DND-41 (cell line): ENCODE measurements at regions not wholly inside any gene's neighbourhood (a gene's known extent, or its start where the extent isn't known, plus 50 kb on each side); places are given as distances from the start of the nearest gene placed in this dataset.

ENCODE experiments used
- ATAC-seq: fragments of 200-7000 bp; cut with Tn5 transposase; 3 replicates; pipeline ENCODE4 v1.9.1; 2021; ENCODE audit warnings: low read depth; ENCODE audit not compliant: insufficient read depth
- DNase-seq: peaks from one replicate; pipeline ENCODE4 v3.0.0-alpha.2; 2020
- H2AFZ ChIP-seq: 2 replicates; pipeline ENCODE4 v1.6.0; 2012; ENCODE audit warnings: low read depth, low read length
- H3K27ac ChIP-seq: 2 replicates; pipeline ENCODE4 v1.5.1; 2012; ENCODE audit warnings: low read length, inconsistent platforms
- H3K27me3 ChIP-seq: fragments of 200-600 bp; sonication (generic); 2 replicates; pipeline ENCODE4 v1.6.0; 2012; ENCODE audit warnings: low read length, mild to moderate bottlenecking, inconsistent platforms; ENCODE audit not compliant: insufficient read depth, poor library complexity
- H3K36me3 ChIP-seq: 2 replicates; pipeline ENCODE4 v1.5.1; 2012; ENCODE audit warnings: low read length, inconsistent platforms; ENCODE audit not compliant: insufficient read depth
- H3K4me1 ChIP-seq: 2 replicates; pipeline ENCODE4 v1.5.1; 2012; ENCODE audit warnings: mild to moderate bottlenecking, low read length; ENCODE audit not compliant: insufficient read depth
- H3K4me2 ChIP-seq: 2 replicates; pipeline ENCODE4 v1.6.0; 2012; ENCODE audit warnings: mild to moderate bottlenecking, moderate library complexity, low read length, inconsistent platforms; ENCODE audit not compliant: insufficient read depth
- H3K4me3 ChIP-seq, 2 experiments: fragments of 200-600 bp in 1 of 2; shearing (Covaris generic) in 1 of 2; 2 replicates each; pipeline ENCODE4 v1.5.1; 2012 to 2016; ENCODE audit warnings: inconsistent platforms in 2 of 2, low read length in 2 of 2, mild to moderate bottlenecking in 2 of 2, low read depth in 1 of 2, moderate library complexity in 1 of 2
- H3K79me2 ChIP-seq: 2 replicates; pipeline ENCODE4 v1.6.0; 2012; ENCODE audit warnings: low read length, inconsistent platforms; ENCODE audit not compliant: insufficient read depth
- H3K9ac ChIP-seq: 2 replicates; pipeline ENCODE4 v1.6.0; 2012; ENCODE audit warnings: low read depth, mild to moderate bottlenecking, inconsistent platforms, low read length, moderate library complexity
- H3K9me3 ChIP-seq: 2 replicates; pipeline ENCODE4 v1.5.1; 2012; ENCODE audit warnings: low read length, moderate library complexity, mild to moderate bottlenecking, inconsistent platforms; ENCODE audit not compliant: insufficient read depth, severe bottlenecking
- H4K20me1 ChIP-seq: 2 replicates; pipeline ENCODE4 v1.6.0; 2012; ENCODE audit warnings: low read length; ENCODE audit not compliant: insufficient read depth
- CTCF ChIP-seq: IDR thresholded peaks from 2 replicates; pipeline ENCODE4 v1.5.1; 2012; ENCODE audit warnings: borderline replicate concordance, low read length, moderate library complexity, mild to moderate bottlenecking; ENCODE audit not compliant: poor library complexity, severe bottlenecking; ENCODE audit errors: extremely low read depth
- EZH2 ChIP-seq: IDR thresholded peaks from 3 replicates; pipeline ENCODE4 v1.6.1; 2012; ENCODE audit warnings: borderline replicate concordance, low read depth, mild to moderate bottlenecking, moderate library complexity, low read length, inconsistent platforms; ENCODE audit not compliant: severe bottlenecking

- H3K79me2 ChIP-seq = no peaks in the 10 kb centered on the region
- H3K4me2 ChIP-seq = no peak overlapping the region
- H4K20me1 ChIP-seq = no peaks in the 10 kb centered on the region
- H3K36me3 ChIP-seq = no peaks in the 10 kb centered on the region
- DNase-seq = no peak
- H3K27me3 ChIP-seq = no peaks in the 10 kb centered on the region
- H3K9ac ChIP-seq = no peak overlapping the region
- H3K4me3 ChIP-seq = no peak overlapping the region
- H3K4me1 ChIP-seq = no peaks in the 10 kb centered on the region
- no peak overlapping the region for H2AFZ ChIP-seq
- ATAC-seq = no peak
- TF ChIP-seq CTCF (no peak), EZH2 (no peak)
- H3K9me3 ChIP-seq = no peaks in the 10 kb centered on the region
- no peak overlapping the region for H3K27ac ChIP-seq
Observed at GRCh38 chr4:166426300-166426863, 553.3 kb downstream of the TLL1 start.

GRCh38 chr4:166432125-166432524 lies 559.1 kb downstream of the TLL1 start:
- DNase-seq (no peak), ATAC-seq (no peak)
- Histone ChIP-seq H3K27ac (no peak overlapping the region), H3K27me3 (no peaks in the 10 kb centered on the region), H3K4me1 (no peaks in the 10 kb centered on the region), H2AFZ (no peak overlapping the region), H3K79me2 (no peaks in the 10 kb centered on the region), H3K9ac (no peak overlapping the region), H4K20me1 (no peaks in the 10 kb centered on the region), H3K36me3 (no peaks in the 10 kb centered on the region), H3K4me2 (no peak overlapping the region), H3K4me3 (no peak overlapping the region), H3K9me3 (no peaks in the 10 kb centered on the region)
- TF ChIP-seq EZH2 (no peak), CTCF (no peak)

GRCh38 chr4:166432842-166433241 lies 559.8 kb downstream of the TLL1 start:
- H3K27me3 ChIP-seq = no peaks in the 10 kb centered on the region
- no peaks in the 10 kb centered on the region for H3K9me3 ChIP-seq
- no peaks in the 10 kb centered on the region for H3K36me3 ChIP-seq
- H3K9ac ChIP-seq = no peak overlapping the region
- TF ChIP-seq EZH2 = no peak
- TF ChIP-seq CTCF = no peak
- H3K27ac ChIP-seq = no peak overlapping the region
- H4K20me1 ChIP-seq = no peaks in the 10 kb centered on the region
- no peak overlapping the region for H3K4me2 ChIP-seq
- no peak overlapping the region for H3K4me3 ChIP-seq
- ATAC-seq = no peak
- no peaks in the 10 kb centered on the region for H3K79me2 ChIP-seq
- H2AFZ ChIP-seq = no peak overlapping the region
- DNase-seq = no peak
- H3K4me1 ChIP-seq = no peaks in the 10 kb centered on the region

- Histone ChIP-seq H3K36me3 (no peaks in the 10 kb centered on the region), H3K27ac (no peak overlapping the region), H3K9me3 (no peaks in the 10 kb centered on the region), H2AFZ (no peak overlapping the region), H3K27me3 (no peaks in the 10 kb centered on the region), H3K4me1 (no peaks in the 10 kb centered on the region), H4K20me1 (no peaks in the 10 kb centered on the region), H3K9ac (no peak overlapping the region), H3K4me2 (no peak overlapping the region), H3K4me3 (no peak overlapping the region), H3K79me2 (no peaks in the 10 kb centered on the region)
- ATAC-seq (no peak), DNase-seq (no peak)
- TF ChIP-seq CTCF = no peak
Observed at GRCh38 chr4:166435449-166435848, 562.4 kb downstream of the TLL1 start.
